22Rv1 (cell line): ENCODE measurements at regions not wholly inside any gene's neighbourhood (a gene's known extent, or its start where the extent isn't known, plus 50 kb on each side); places are given as distances from the start of the nearest gene placed in this dataset.

Experiments used
- ZFX ChIP-seq: fragments of 450-650 bp; IDR thresholded peaks from 2 replicates; pipeline ENCODE4 v1.6.1; 2017; ENCODE audit warnings: antibody characterized with exemption, borderline replicate concordance
- TF ChIP-seq, protein P1 (sequence below): fragments of 450-650 bp; IDR thresholded peaks from 2 replicates; pipeline ENCODE4 v1.5.1; 2017; ENCODE audit warnings: mild to moderate bottlenecking

- TF ChIP-seq, protein P1, sequence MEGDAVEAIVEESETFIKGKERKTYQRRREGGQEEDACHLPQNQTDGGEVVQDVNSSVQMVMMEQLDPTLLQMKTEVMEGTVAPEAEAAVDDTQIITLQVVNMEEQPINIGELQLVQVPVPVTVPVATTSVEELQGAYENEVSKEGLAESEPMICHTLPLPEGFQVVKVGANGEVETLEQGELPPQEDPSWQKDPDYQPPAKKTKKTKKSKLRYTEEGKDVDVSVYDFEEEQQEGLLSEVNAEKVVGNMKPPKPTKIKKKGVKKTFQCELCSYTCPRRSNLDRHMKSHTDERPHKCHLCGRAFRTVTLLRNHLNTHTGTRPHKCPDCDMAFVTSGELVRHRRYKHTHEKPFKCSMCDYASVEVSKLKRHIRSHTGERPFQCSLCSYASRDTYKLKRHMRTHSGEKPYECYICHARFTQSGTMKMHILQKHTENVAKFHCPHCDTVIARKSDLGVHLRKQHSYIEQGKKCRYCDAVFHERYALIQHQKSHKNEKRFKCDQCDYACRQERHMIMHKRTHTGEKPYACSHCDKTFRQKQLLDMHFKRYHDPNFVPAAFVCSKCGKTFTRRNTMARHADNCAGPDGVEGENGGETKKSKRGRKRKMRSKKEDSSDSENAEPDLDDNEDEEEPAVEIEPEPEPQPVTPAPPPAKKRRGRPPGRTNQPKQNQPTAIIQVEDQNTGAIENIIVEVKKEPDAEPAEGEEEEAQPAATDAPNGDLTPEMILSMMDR, result no peak
- TF ChIP-seq ZFX, result no peak
Measured at GRCh38 chr7:12107381-12107780, 103.7 kb upstream of the TMEM106B start.
